Stimulated activated CD8-positive, alpha-beta memory T cell treated with anti-CD3 and anti-CD28 coated beads, Interleukin-15, amount 100 ng/mL, for 48 hours (primary cell): ENCODE measurements at regions not wholly inside any gene's neighbourhood (a gene's known extent, or its start where the extent isn't known, plus 50 kb on each side); places are given as distances from the start of the nearest gene placed in this dataset.

Experiments
- DNase-seq, 2 donors: peaks; one replicate each; pipeline ENCODE4 v3.0.0-alpha.2; 2020; ENCODE audit warnings: low read depth in 2 of 2

GRCh38 chr12:125431516-125431915 is 366.3 kb downstream of the AACS start:
- DNase-seq, result no peak

- no peak for DNase-seq
Measured at GRCh38 chr12:125434131-125434530, 368.9 kb downstream of the AACS start.

GRCh38 chr12:125434936-125435443 is 369.8 kb downstream of the AACS start:
- no peak for DNase-seq

- DNase-seq, result no peak
Measured at GRCh38 chr12:125435871-125436270, 370.6 kb downstream of the AACS start.

- no peak for DNase-seq
Measured at GRCh38 chr12:125436686-125437085, 371.5 kb downstream of the AACS start.

- no peak for DNase-seq
Measured at GRCh38 chr12:125440399-125440798, 375.2 kb downstream of the AACS start.

- DNase-seq, result no peak
Measured at GRCh38 chr12:125443341-125443740, 378.1 kb downstream of the AACS start.

GRCh38 chr12:125451408-125451807 is 386.2 kb downstream of the AACS start:
- no peak for DNase-seq

- no peak for DNase-seq
Measured at GRCh38 chr12:125453751-125454150, 388.5 kb downstream of the AACS start.

- DNase-seq, result no peak
Measured at GRCh38 chr12:125454291-125454690, 389.1 kb downstream of the AACS start.

- DNase-seq, result no peak
Measured at GRCh38 chr12:125454786-125455480, 389.7 kb downstream of the AACS start.

- DNase-seq, result no peak
Measured at GRCh38 chr12:125455556-125455955, 390.3 kb downstream of the AACS start.

GRCh38 chr12:125458552-125459268 is 393.5 kb downstream of the AACS start:
- DNase-seq, result no peak

GRCh38 chr12:125461831-125462230 is 396.6 kb downstream of the AACS start:
- no peak for DNase-seq

- no peak for DNase-seq
Measured at GRCh38 chr12:125463386-125463785, 398.2 kb downstream of the AACS start.

GRCh38 chr12:125467363-125467762 is 402.1 kb downstream of the AACS start:
- DNase-seq, result no peak

GRCh38 chr12:125469683-125470082 is 404.4 kb downstream of the AACS start:
- no peak for DNase-seq

GRCh38 chr12:125470838-125471783 is 405.9 kb downstream of the AACS start:
- DNase-seq, result no peak

- DNase-seq, result no peak
Measured at GRCh38 chr12:125473501-125473900, 408.3 kb downstream of the AACS start.

GRCh38 chr12:125487336-125487735 is 422.1 kb downstream of the AACS start:
- DNase-seq, result no peak

- no peak for DNase-seq
Measured at GRCh38 chr12:125491553-125491952, 426.3 kb downstream of the AACS start.
